CD4-positive, alpha-beta T cell treated with Interleukin-21 for 1 hour (primary cell): ENCODE measurements at regions not wholly inside any gene's neighbourhood (a gene's known extent, or its start where the extent isn't known, plus 50 kb on each side); places are given as distances from the start of the nearest gene placed in this dataset.
"Not testable (repeated sequence)": the region's sequence is repeated elsewhere in the genome, so short reads cannot be mapped to it uniquely, and the experiment has no call there.

Experiments used
- DNase-seq: peaks from one replicate; pipeline ENCODE4 v3.0.0-alpha.2; 2020

GRCh38 chr2:122683018-122683417 lies 927.6 kb downstream of the TSN start:
- no peak for DNase-seq

DNA sequence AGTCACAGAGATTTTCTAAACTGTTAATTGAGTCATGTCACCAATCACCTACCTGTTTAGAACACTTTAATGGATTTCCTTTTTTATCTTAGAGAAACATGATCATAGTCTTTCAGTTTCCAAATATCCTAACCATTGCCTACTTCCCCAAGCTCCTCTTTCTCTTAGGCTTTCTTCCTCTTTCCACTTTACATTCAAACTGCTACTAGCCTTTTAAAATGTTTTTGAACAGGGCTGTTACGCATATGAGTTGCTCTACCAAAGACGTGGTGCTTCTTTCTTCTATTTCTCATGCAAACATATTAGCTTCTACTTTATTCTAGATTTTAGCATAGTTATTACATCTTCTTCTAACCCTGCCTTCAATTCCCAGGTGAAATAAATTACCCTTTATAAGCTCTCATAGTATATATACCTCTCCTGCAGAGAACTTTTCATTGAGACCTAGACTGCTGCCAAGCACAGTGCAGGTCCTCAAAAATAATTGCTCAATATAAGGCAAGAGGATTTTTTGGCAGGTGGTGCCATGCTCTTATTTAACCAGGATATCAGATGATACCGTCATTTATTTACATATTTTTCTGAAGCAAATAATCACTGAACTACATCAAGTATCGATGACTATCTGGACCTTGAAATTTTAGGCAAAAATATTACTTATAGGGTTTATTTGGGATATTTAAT lies 937.1 kb downstream of the TSN start:
- DNase-seq, result no peak

GRCh38 chr2:122697415-122697814 lies 942.0 kb downstream of the TSN start:
- DNase-seq, result no peak

- DNase-seq, result no peak
These were observed 948.2 kb downstream of the TSN start for GRCh38 chr2:122703676-122704075.

DNA sequence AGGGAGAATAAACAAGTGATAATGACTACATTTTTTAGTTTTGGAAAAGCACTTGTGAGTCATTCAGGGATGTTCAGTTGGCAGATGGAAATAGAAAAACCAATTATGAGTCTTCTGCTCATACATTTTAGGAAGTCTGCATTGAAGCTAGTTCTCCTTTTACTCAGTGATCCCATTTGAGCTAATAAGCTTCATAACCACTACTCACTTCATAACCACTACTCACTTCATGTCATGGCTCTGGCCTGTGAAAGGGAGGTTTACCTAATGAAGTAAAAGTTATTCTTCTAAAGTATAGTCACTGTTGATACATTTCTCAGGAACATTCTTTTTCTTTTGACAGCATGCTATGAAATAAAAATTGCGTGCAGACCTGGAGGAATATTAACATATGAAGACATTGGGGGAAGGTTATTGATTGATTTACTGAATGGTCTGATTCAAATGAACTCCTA lies 948.7 kb downstream of the TSN start:
- no peak for DNase-seq

DNA sequence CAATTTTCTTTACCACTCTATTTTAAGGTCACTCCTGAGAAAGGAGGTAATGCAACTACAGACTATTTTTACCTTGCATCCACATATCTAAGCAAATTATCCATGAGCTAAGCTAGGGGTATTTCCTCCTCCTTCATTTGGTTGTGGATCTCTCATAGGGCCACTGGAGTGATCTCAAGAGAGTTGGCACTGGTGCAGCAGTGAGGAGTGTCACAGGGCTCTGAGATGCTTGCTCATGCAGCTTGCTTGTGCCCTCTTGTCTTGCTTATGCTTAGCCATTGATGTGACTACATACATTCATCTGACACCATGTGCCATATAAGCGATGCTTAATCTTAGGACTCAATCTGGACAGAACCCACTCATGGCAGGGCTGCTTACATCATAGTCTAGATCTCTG lies 950.3 kb downstream of the TSN start:
- DNase-seq, result no peak

- DNase-seq, result no peak
These were observed 951.3 kb downstream of the TSN start for GRCh38 chr2:122706757-122707223.

DNA sequence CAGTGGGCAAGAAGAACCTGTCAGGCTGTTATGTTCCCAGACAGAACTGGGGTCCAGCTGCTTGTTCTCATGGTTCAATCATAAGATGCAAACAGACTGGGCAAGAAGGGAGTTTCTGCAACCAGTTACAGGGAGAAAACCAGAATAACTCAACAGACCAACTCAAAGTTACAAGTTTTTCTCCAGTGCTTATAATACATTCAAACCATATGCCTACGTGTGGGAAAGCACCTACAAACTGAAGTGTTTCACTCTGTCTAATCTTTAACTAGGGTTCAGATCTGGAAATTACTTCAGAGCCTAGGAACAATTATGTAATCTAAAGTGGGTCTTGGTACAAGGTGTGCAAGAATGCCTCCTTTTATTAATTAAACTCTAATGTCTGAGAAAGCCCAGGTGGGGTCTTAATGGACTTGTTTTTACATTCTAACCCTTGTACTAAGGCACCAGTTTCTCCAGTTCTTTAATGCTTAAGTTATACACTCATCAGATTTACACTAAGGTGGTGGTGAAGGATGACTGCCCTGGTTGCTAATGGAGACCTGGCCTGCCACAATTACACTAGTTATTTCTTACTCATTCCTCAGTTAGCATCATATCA lies 951.9 kb downstream of the TSN start:
- no peak for DNase-seq

GRCh38 chr2:122710049-122710448 lies 954.6 kb downstream of the TSN start:
- no peak for DNase-seq

GRCh38 chr2:122713800-122714199 lies 958.3 kb downstream of the TSN start:
- DNase-seq, result no peak

- DNase-seq, result not testable (repeated sequence)
These were observed 965.4 kb downstream of the TSN start for GRCh38 chr2:122720822-122721221.

GRCh38 chr2:122734766-122735424 lies 979.4 kb downstream of the TSN start:
- DNase-seq, result no peak

DNA sequence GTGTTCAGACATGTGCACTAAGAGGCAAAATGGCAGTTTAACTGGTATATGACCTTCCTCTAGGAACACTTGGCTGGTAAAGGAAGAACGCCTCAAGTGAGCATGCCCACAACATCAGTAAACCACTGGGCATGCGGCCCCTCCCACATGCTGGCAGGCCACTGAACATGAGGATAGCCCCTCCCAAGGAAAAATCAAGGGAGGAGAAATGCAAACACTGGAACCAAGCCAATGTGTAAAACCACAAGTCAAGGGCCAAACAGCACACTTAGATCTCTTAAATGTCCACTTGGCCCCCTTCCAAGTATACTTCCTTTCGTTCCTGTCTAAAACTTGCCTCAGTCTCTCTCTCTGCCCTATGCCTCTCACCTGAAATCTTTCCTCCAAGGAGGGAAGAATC lies 980.8 kb downstream of the TSN start:
- DNase-seq, result no peak

DNA sequence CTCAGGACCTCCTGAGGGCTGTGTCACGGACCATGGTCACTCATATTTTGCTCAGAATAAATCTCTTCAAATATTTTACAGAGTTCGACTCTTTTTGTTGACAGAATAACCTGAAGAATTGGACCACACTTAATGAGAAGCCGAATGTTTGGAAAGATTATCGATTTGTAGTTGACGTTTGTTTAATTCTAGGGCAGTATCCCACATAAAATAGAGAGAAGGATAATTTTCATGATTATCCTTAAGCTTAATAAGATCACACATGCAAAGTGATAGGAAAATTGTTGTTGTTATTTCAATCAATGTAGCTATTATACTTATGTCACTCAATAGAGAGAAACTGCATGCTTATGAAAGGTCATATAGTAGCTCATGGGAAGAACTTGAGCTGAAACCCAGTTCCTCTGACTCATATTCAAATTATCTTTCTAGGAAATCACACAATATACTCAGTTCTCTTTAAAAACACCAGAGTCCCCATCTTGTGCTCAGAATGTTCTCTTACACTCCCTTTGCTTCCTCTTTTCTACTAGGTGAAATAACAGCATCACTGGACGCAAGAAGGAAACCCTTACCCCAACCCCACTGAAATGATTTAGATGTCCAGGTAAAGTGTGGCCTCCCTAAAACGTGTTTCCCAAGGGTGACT lies 982.1 kb downstream of the TSN start:
- no peak for DNase-seq

GRCh38 chr2:122739732-122740593 lies 984.5 kb downstream of the TSN start:
- no peak for DNase-seq

DNA sequence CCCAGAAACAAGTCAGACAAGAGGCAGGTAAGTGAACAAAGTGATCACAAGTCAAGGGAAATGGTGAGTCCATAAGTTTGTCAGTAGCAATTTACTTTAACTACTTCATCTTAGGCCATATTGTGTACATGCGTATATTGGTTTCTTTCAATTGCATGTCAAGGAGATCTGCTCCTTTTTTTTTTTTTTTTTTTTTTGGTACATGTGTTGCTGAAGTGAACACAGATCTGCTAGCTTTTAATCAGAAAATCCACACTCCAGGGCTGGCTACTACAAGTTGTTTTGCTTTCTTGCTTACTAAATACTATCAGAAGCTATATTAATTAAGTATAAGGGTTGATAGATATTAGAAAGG lies 985.1 kb downstream of the TSN start:
- no peak for DNase-seq

GRCh38 chr2:122741403-122741802 lies 986.0 kb downstream of the TSN start:
- DNase-seq, result no peak

- no peak for DNase-seq
These were observed 987.7 kb downstream of the TSN start for GRCh38 chr2:122743021-122743675.

DNA sequence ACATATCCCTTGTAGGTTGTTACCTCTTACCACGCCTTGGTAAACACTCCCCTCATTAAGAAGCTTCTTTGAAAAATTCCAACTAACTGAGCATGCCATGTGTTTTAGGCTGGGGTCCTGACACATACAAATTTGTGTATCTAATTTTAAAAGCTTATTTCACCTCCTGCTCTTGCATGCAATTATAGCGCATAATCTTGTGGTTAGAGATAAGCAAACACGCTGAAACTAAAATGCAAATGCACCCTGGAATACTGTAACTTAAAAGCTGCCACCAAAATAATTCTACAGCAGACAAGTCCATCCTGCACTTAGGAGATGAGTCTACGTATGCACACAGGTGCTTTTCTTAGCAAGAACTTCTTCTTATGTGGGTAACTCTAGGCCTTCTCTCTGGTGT lies 990.2 kb downstream of the TSN start:
- no peak for DNase-seq

DNA sequence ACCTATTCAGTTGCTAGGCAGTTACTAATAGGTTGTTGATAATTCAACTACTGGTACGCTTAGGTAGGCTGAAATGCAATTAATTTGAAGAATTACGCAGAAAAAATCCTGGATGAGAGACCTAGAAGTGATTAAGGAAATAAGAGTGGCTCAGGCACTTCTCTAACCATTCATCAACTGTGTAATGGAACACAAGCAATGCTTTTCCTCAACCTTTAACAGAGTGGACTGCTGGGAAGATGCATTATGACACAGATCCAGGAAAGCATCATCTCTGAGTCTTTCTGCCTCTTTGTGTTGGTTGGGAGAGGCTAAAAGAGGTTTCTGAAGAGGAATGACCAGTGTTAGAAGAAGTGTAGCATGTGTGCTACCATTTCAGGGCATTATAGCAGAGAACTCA lies 992.2 kb downstream of the TSN start:
- DNase-seq, result no peak

DNA sequence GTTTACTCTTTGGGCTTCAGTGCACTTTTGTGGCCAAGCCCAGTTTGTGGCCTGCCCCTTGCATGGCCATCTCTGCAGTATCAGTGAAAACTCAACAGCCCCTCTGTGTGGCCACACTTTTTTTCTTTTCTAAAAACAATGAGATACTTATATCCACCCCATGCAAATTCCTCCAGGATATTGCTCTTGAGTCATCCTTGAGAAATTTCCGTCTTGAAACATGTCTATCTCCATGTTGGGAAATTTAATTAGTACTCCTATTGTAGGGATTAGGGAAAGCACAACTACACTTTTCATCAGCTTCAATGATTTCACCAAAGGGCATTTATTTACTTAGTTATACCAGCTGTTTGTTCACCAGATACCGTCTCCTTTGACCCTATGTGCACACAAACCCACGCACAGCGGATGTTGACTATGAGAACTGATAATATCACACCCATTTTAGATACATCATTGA lies 993.1 kb downstream of the TSN start:
- no peak for DNase-seq

DNA sequence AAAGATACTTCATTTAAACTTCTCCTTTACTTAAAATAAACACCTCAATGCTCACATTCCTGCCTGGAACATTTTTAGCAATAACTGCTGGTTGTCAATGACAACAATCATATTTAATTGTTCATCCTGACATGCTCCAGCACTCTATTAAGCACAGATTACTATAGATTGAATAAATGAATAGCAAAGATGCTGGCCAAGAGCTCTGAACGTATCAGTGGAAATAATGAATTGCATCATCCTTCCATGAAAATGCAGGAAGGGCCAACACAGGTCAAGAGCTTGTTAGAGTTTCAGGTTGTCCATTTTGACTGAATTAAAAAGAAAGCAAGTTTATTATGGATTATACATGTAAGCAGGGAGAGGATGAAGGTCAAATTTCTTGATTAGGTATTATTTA lies 994.0 kb downstream of the TSN start:
- DNase-seq, result no peak
